ENCODE measurements at regions not wholly inside any gene's neighbourhood (a gene's known extent, or its start where the extent isn't known, plus 50 kb on each side); places are given as distances from the start of the nearest gene placed in this dataset.

DNA sequence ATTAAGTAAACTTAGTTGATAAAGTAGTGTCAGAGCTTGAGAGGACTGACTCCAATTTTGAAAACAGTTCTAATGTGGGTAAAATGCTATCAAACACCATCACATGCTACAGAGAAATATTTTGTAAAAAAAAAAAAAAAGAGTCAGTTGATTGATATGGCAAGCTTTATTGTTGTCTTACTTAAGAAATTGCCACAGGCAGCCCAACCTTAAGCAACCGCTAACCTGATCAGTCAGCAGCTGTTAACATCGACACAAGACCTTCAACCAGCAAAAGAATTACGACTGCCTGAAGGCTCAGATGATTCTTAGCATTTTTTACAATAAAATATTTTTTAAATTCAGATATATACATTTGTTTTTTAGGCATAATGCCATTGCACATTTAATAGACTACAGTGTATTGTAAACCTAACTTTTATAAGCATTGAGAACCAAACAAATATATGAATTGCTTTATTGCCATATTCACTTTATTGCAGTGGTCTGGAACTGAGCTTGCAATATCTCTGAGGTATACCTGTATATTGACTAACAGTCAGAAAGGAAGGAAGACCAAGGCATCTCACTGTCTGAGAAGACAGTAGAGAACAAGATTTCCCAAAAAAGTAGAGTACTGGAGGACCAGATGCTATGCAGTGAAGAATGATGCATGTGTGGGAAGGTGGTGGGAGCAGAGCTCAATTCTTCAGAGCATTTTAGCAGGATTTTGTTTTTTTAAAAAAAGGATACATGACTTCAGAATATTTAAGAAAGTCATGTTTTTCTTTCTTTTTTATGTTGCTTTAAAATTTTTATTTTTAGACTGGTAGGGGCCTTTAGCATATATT, 973.8 kb upstream of the GYPC start:
- 40 to 44% methylated on average over 3 of the region's 3 CpGs for WGBS, 2 donors
- no peak overlapping the region for H3K4me3 ChIP-seq (ENCODE audit: low read depth, poor library complexity, severe bottlenecking)
- DNase-seq (ENCODE audit: low spot score in 2 of 2): no peak
- intact Hi-C loops (cut with DNase I; ENCODE audit: low total_unique reads): no loop called here
- TF ChIP-seq POLR2A (IDR thresholded peaks at IDR 0.05): no peak
- TF ChIP-seq, protein P1, sequence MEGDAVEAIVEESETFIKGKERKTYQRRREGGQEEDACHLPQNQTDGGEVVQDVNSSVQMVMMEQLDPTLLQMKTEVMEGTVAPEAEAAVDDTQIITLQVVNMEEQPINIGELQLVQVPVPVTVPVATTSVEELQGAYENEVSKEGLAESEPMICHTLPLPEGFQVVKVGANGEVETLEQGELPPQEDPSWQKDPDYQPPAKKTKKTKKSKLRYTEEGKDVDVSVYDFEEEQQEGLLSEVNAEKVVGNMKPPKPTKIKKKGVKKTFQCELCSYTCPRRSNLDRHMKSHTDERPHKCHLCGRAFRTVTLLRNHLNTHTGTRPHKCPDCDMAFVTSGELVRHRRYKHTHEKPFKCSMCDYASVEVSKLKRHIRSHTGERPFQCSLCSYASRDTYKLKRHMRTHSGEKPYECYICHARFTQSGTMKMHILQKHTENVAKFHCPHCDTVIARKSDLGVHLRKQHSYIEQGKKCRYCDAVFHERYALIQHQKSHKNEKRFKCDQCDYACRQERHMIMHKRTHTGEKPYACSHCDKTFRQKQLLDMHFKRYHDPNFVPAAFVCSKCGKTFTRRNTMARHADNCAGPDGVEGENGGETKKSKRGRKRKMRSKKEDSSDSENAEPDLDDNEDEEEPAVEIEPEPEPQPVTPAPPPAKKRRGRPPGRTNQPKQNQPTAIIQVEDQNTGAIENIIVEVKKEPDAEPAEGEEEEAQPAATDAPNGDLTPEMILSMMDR (IDR thresholded peaks at IDR 0.05): no peak

DNA sequence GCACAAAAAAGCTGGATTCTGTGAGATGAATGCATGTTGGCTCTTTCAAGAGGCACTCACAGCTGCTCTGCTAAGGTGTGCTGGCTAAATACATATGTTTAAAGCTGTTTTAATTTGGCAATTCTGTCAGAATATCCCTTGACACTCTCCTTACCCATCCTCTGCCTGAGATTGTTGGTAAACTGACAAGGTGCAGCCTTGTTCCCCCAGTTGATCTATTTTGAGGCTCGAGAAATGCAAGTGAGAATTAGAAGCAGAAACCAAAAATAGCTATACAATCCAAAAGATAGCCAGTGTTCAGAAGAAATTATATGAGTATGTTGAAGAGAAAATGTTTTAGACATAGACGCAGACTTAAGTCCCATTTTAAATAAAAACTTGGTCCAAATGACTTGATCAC, 971.7 kb upstream of the GYPC start:
- TF ChIP-seq, protein P1 (IDR thresholded peaks at IDR 0.05): no peak
- TF ChIP-seq POLR2A (IDR thresholded peaks at IDR 0.05): no peak
- intact Hi-C loops (cut with DNase I; ENCODE audit: low total_unique reads): no loop called here
- 83 to 87% methylated on average over 2 of the region's 2 CpGs for WGBS, 2 donors
- H3K4me3 ChIP-seq (ENCODE audit: low read depth, poor library complexity, severe bottlenecking): no peak overlapping the region
- DNase-seq (ENCODE audit: low spot score in 2 of 2): no peak

DNA sequence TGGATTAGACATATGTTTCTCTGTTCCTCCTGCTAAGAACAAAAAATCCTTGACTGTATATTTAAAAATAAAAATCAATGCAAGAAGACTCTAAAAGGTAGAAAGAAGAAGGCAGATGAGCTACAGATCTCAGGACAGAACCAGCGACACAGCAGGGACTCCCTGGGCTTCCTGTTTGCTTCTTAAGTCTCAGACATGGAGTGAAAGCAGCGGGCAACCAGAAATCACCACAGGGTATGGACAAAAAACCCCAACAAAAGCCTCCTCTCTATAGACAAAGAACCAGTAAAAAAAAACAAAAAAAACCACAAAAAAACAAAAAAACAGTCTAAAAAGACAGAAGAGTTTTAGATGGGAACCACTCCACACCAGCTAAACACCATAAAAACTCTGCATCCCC, 971.0 kb upstream of the GYPC start:
- no peak for DNase-seq (ENCODE audit: low spot score in 2 of 2)
- TF ChIP-seq POLR2A (IDR thresholded peaks at IDR 0.05): no peak
- TF ChIP-seq, protein P1 (IDR thresholded peaks at IDR 0.05): no peak
- WGBS, 2 donors: 59 to 78% methylated on average over 2 of the region's 2 CpGs
- intact Hi-C loops (cut with DNase I; ENCODE audit: low total_unique reads): no loop called here
- no peak overlapping the region for H3K4me3 ChIP-seq (ENCODE audit: low read depth, poor library complexity, severe bottlenecking)

DNA sequence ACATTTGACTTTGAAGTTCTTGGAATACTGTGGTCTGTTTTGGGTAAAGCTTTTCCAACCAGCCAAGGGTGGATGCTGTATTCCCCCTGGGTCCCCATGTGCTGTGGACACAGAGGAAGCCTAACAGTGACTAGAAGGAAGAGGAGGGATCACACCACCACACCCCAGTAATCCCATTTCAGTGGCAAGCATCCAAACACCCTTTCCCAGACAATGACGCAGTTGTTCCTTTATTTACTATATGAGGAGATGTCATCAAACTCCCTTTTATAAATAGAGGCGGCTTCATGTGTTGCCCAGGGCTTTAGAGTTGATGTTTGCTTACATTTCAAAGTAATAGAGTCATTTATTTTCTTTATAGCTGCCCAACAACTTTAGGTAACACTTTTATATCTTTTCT, 959.4 kb upstream of the GYPC start:
- WGBS, 2 donors: 39 to 48% methylated on average over 2 of the region's 2 CpGs
- intact Hi-C loops (cut with DNase I; ENCODE audit: low total_unique reads): no loop called here
- TF ChIP-seq, protein P1 (IDR thresholded peaks at IDR 0.05): no peak
- no peak for TF ChIP-seq POLR2A (IDR thresholded peaks at IDR 0.05)
- H3K4me3 ChIP-seq (ENCODE audit: low read depth, poor library complexity, severe bottlenecking): no peak overlapping the region
- no peak for DNase-seq (ENCODE audit: low spot score in 2 of 2)

DNA sequence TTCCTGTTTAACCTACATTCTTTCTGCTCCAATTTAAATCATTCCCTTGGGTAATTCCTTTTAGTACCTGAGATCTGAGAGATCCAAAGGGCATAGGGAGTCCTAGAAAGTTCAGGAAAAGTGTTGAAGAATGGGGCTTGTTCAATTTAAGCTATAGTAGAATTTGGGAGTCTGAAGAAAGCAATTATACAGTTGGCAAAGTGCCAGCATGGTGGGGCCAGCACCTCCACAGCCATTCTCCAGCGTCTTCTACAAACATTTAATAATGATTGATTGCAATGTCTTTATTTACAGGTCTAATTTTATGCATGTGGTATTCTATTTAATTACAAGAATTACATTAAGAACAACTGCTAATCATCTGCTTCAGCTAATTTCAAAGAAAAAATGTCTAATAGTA, 957.7 kb upstream of the GYPC start:
- 43 to 54% methylated on average over 1 of the region's 1 CpG for WGBS, 2 donors
- no peak overlapping the region for H3K4me3 ChIP-seq (ENCODE audit: low read depth, poor library complexity, severe bottlenecking)
- intact Hi-C loops (cut with DNase I; ENCODE audit: low total_unique reads): no loop called here
- TF ChIP-seq POLR2A (IDR thresholded peaks at IDR 0.05): no peak
- TF ChIP-seq, protein P1 (IDR thresholded peaks at IDR 0.05): no peak
- DNase-seq (ENCODE audit: low spot score in 2 of 2): no peak

DNA sequence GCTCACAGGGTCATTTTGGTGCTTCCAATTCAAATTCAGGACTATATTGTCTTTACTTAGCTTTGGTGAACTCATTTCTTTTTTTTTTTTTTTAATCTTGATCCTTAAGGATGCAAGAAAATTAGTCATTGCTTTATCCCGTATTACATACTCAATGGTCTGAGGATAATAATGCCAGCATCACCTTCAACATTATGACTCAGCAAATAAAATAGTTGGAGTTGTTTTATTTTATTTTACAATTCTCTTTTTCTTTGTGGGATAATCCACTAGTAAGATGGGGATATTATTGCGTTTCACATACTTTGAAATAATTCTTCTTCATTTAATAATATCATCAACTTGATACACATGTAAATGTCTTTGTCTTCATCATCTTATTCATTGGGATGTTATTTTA, 954.9 kb upstream of the GYPC start:
- 88 to 90% methylated on average over 2 of the region's 2 CpGs for WGBS, 2 donors
- H3K4me3 ChIP-seq (ENCODE audit: low read depth, poor library complexity, severe bottlenecking): no peak overlapping the region
- intact Hi-C loops (cut with DNase I; ENCODE audit: low total_unique reads): no loop called here
- no peak for DNase-seq (ENCODE audit: low spot score in 2 of 2)
- TF ChIP-seq POLR2A (IDR thresholded peaks at IDR 0.05): no peak
- TF ChIP-seq, protein P1 (IDR thresholded peaks at IDR 0.05): no peak

All from lower leg skin (tissue), 4 donors.